ENCODE measurements at regions not wholly inside any gene's neighbourhood (a gene's known extent, or its start where the extent isn't known, plus 50 kb on each side); places are given as distances from the start of the nearest gene placed in this dataset.

- Mint-ChIP-seq H3K4me3 (no peak overlapping the region), H3K36me3 (no peaks in the 10 kb centered on the region), H3K27me3 (no peaks in the 10 kb centered on the region), H3K9me3 (no peaks in the 10 kb centered on the region), H3K27ac (no peak overlapping the region), H3K4me1 (ENCODE audit: unreplicated experiment) (no peaks in the 10 kb centered on the region)
- no peak for DNase-seq (ENCODE audit: extremely low spot score, unreplicated experiment)
- no peak for TF ChIP-seq CTCF (conservative IDR thresholded peaks at IDR 0.05)
Observed at GRCh38 chr7:96621932-96622331, 87.7 kb downstream of the SEM1 start.

GRCh38 chr7:96614154-96614867 lies 95.3 kb downstream of the SEM1 start:
- Mint-ChIP-seq H3K9me3 (no peaks in the 10 kb centered on the region), H3K27ac (no peak overlapping the region), H3K27me3 (no peaks in the 10 kb centered on the region), H3K4me3 (no peak overlapping the region), H3K4me1 (ENCODE audit: unreplicated experiment) (no peaks in the 10 kb centered on the region), H3K36me3 (no peaks in the 10 kb centered on the region)
- no peak for DNase-seq (ENCODE audit: extremely low spot score, unreplicated experiment)
- no peak for TF ChIP-seq CTCF (conservative IDR thresholded peaks at IDR 0.05)

GRCh38 chr7:96612034-96612433 lies 97.6 kb downstream of the SEM1 start:
- no peak for TF ChIP-seq CTCF (conservative IDR thresholded peaks at IDR 0.05)
- Mint-ChIP-seq H3K9me3 (no peaks in the 10 kb centered on the region), H3K27ac (no peak overlapping the region), H3K27me3 (no peaks in the 10 kb centered on the region), H3K4me3 (no peak overlapping the region), H3K4me1 (ENCODE audit: unreplicated experiment) (no peaks in the 10 kb centered on the region), H3K36me3 (no peaks in the 10 kb centered on the region)
- no peak for DNase-seq (ENCODE audit: extremely low spot score, unreplicated experiment)

GRCh38 chr7:96605045-96605716 lies 104.5 kb downstream of the SEM1 start:
- H3K4me1 Mint-ChIP-seq (ENCODE audit: unreplicated experiment), result peaks cover 14% of the 10 kb centered on the region
- H3K9me3 Mint-ChIP-seq, result no peaks in the 10 kb centered on the region
- H3K4me3 Mint-ChIP-seq, result no peak overlapping the region
- no peak for DNase-seq (ENCODE audit: extremely low spot score, unreplicated experiment)
- H3K27me3 Mint-ChIP-seq, result no peaks in the 10 kb centered on the region
- H3K27ac Mint-ChIP-seq, result no peak overlapping the region
- no peak for TF ChIP-seq CTCF (conservative IDR thresholded peaks at IDR 0.05)
- H3K36me3 Mint-ChIP-seq, result no peaks in the 10 kb centered on the region

- H3K36me3 Mint-ChIP-seq, result no peaks in the 10 kb centered on the region
- DNase-seq (ENCODE audit: extremely low spot score, unreplicated experiment), result no peak
- peaks cover 49% of the 10 kb centered on the region for H3K4me1 Mint-ChIP-seq (ENCODE audit: unreplicated experiment)
- no peak for TF ChIP-seq CTCF (conservative IDR thresholded peaks at IDR 0.05)
- H3K27me3 Mint-ChIP-seq, result no peaks in the 10 kb centered on the region
- no peak overlapping the region for H3K4me3 Mint-ChIP-seq
- H3K9me3 Mint-ChIP-seq, result no peaks in the 10 kb centered on the region
- no peak overlapping the region for H3K27ac Mint-ChIP-seq
Observed at GRCh38 chr7:96599288-96599936, 110.2 kb downstream of the SEM1 start.
